ENCODE measurements at regions not wholly inside any gene's neighbourhood (a gene's known extent, or its start where the extent isn't known, plus 50 kb on each side); places are given as distances from the start of the nearest gene placed in this dataset.

GRCh38 chr5:130955041-130955440, 210.0 kb downstream of the HINT1 start:
- H3K36me3 ChIP-seq (replicated peaks in 1 of 2; ENCODE audit: control insufficient read depth in 1 of 2, insufficient read depth in 2 of 2, low read length in 2 of 2), result no peaks in the 10 kb centered on the region
- TF ChIP-seq CTCF (IDR thresholded peaks at IDR 0.05), result no peak
- no peak overlapping the region for H3K27ac ChIP-seq (ENCODE audit: low read depth in 1 of 2, low read length in 2 of 2)
- H4K20me1 ChIP-seq (ENCODE audit: insufficient read depth, low read length), result no peaks in the 10 kb centered on the region
- H3K27ac Mint-ChIP-seq, result no peak overlapping the region
- no peaks in the 10 kb centered on the region for H3K36me3 Mint-ChIP-seq
- DNase-seq, result no peak
- H3K4me1 ChIP-seq (ENCODE audit: control insufficient read depth in 1 of 2, insufficient read depth in 2 of 2, low read length in 2 of 2), result no peaks in the 10 kb centered on the region
- no peak overlapping the region for H3K4me3 Mint-ChIP-seq
- H3K27me3 Mint-ChIP-seq (ENCODE audit: low read depth in 3 of 3), result peaks cover 0 to 3% (median 0%) of the 10 kb centered on the region in 3 donors
- H3K4me1 Mint-ChIP-seq, result no peaks in the 10 kb centered on the region
- H3K9me3 Mint-ChIP-seq, result peaks cover 0 to 7% (median 1%) of the 10 kb centered on the region in 7 donors
- H3K4me3 ChIP-seq (replicated peaks in 1 of 3; ENCODE audit: low read depth in 2 of 3, low read length in 3 of 3), result no peak overlapping the region
- no peak overlapping the region for H3K4me2 ChIP-seq (replicated peaks; ENCODE audit: extremely low read depth, low read length, poor library complexity, severe bottlenecking)
- H3K27me3 ChIP-seq (ENCODE audit: control insufficient read depth in 2 of 2, insufficient read depth in 2 of 2, low read length in 2 of 2), result no peaks in the 10 kb centered on the region
- H3K9ac ChIP-seq (ENCODE audit: insufficient read depth, low read length, poor library complexity, severe bottlenecking), result no peak overlapping the region
- intact Hi-C loops (cut with micrococcal nuclease), result no loop called here
- H3K9me3 ChIP-seq (replicated peaks in 1 of 2; ENCODE audit: control insufficient read depth in 1 of 2, insufficient read depth in 1 of 2, low read length in 2 of 2), result no peaks in the 10 kb centered on the region
- H3K79me2 ChIP-seq (ENCODE audit: insufficient read depth, low read length), result no peaks in the 10 kb centered on the region
- no peak overlapping the region for H2AFZ ChIP-seq (ENCODE audit: insufficient read depth, low read depth, low read length, poor library complexity, severe bottlenecking)

GRCh38 chr5:130954336-130954735, 210.7 kb downstream of the HINT1 start:
- H3K9me3 Mint-ChIP-seq, result peaks cover 0 to 7% (median 1%) of the 10 kb centered on the region in 7 donors
- intact Hi-C loops (cut with micrococcal nuclease), result no loop called here

More at GRCh38 chr5:130954336-130954735, 210.7 kb downstream of the HINT1 start:
- no peak overlapping the region for H3K4me3 ChIP-seq (replicated peaks in 1 of 3; ENCODE audit: low read depth in 2 of 3, low read length in 3 of 3)
- H3K27ac ChIP-seq (ENCODE audit: low read depth in 1 of 2, low read length in 2 of 2), result no peak overlapping the region
- Mint-ChIP-seq H3K4me1 (no peaks in the 10 kb centered on the region), H3K27ac (no peak overlapping the region), H3K36me3 (no peaks in the 10 kb centered on the region), H3K27me3 (ENCODE audit: low read depth in 3 of 3) (peaks cover 0 to 3% (median 0%) of the 10 kb centered on the region in 3 donors), H3K4me3 (no peak overlapping the region)
- H3K9me3 ChIP-seq (replicated peaks in 1 of 2; ENCODE audit: control insufficient read depth in 1 of 2, insufficient read depth in 1 of 2, low read length in 2 of 2), result no peaks in the 10 kb centered on the region
- H3K4me2 ChIP-seq (replicated peaks; ENCODE audit: extremely low read depth, low read length, poor library complexity, severe bottlenecking), result no peak overlapping the region
- H3K27me3 ChIP-seq (ENCODE audit: control insufficient read depth in 2 of 2, insufficient read depth in 2 of 2, low read length in 2 of 2), result no peaks in the 10 kb centered on the region
- no peak overlapping the region for H3K9ac ChIP-seq (ENCODE audit: insufficient read depth, low read length, poor library complexity, severe bottlenecking)
- H4K20me1 ChIP-seq (ENCODE audit: insufficient read depth, low read length), result no peaks in the 10 kb centered on the region
- no peaks in the 10 kb centered on the region for H3K36me3 ChIP-seq (replicated peaks in 1 of 2; ENCODE audit: control insufficient read depth in 1 of 2, insufficient read depth in 2 of 2, low read length in 2 of 2)
- DNase-seq, result no peak
- no peak for TF ChIP-seq CTCF (IDR thresholded peaks at IDR 0.05)
- H3K79me2 ChIP-seq (ENCODE audit: insufficient read depth, low read length), result no peaks in the 10 kb centered on the region
- WGBS (ENCODE audit: insufficient coverage), result 100% methylated on average over 1 of the region's 1 CpG
- H3K4me1 ChIP-seq (ENCODE audit: control insufficient read depth in 1 of 2, insufficient read depth in 2 of 2, low read length in 2 of 2), result no peaks in the 10 kb centered on the region
- H2AFZ ChIP-seq (ENCODE audit: insufficient read depth, low read depth, low read length, poor library complexity, severe bottlenecking), result no peak overlapping the region
